ENCODE measurements at regions not wholly inside any gene's neighbourhood (a gene's known extent, or its start where the extent isn't known, plus 50 kb on each side); places are given as distances from the start of the nearest gene placed in this dataset.
A peak's percentile ranks its signal among the peaks of the same experiment; 100 is the strongest.

DNA sequence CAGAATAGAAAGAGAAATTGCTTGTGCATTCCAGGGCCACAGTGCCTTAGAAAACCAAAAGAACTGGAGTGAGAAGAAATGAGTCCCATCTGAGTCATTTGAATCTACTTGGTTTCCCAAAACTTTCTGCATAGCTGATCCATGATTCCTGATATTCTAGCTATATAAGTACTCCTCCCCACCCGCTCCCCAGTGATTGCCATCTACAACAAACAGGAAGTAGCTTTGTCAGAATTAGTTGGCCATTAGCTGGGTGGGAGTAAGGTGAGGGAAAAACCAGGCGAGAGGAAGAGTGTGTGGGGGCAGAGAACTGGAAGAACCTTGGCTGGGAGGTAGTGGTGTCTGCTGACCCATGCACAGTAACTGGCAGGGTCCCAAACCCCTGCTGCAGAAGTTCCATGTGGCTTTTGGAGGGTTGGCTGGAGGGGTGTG is 122.1 kb downstream of the ACAA2 start:
- peak; percentile 85 for ATAC-seq
- TF ChIP-seq TOX (CRISPR knock-in tag; IDR thresholded peaks at IDR 0.05; ENCODE audit: borderline replicate concordance) (no peak), SNAI2 (CRISPR knock-in tag; IDR thresholded peaks at IDR 0.05) (no peak), CSRNP3 (CRISPR knock-in tag; IDR thresholded peaks at IDR 0.05) (no peak), TSHZ2 (CRISPR knock-in tag; IDR thresholded peaks at IDR 0.05) (no peak), GLIS3 (CRISPR knock-in tag; IDR thresholded peaks at IDR 0.05) (no peak)
- TF ChIP-seq, protein P1, sequence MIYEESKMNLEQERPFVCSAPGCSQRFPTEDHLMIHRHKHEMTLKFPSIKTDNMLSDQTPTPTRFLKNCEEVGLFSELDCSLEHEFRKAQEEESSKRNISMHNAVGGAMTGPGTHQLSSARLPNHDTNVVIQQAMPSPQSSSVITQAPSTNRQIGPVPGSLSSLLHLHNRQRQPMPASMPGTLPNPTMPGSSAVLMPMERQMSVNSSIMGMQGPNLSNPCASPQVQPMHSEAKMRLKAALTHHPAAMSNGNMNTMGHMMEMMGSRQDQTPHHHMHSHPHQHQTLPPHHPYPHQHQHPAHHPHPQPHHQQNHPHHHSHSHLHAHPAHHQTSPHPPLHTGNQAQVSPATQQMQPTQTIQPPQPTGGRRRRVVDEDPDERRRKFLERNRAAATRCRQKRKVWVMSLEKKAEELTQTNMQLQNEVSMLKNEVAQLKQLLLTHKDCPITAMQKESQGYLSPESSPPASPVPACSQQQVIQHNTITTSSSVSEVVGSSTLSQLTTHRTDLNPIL (CRISPR knock-in tag; IDR thresholded peaks at IDR 0.05; ENCODE audit: low read depth), result no peak

- no peak for TF ChIP-seq RARB (CRISPR knock-in tag; IDR thresholded peaks at IDR 0.05)
- no peak for TF ChIP-seq TSHZ2 (CRISPR knock-in tag; IDR thresholded peaks at IDR 0.05)
- no peak for TF ChIP-seq ZNF70 (CRISPR knock-in tag; IDR thresholded peaks at IDR 0.05)
- no peak for TF ChIP-seq BACH2 (CRISPR knock-in tag; IDR thresholded peaks at IDR 0.05; ENCODE audit: borderline replicate concordance)
- no peak for TF ChIP-seq ARNTL (CRISPR knock-in tag; IDR thresholded peaks at IDR 0.05; ENCODE audit: borderline replicate concordance, low read depth)
- TF ChIP-seq PPARA (CRISPR knock-in tag; IDR thresholded peaks at IDR 0.05; ENCODE audit: borderline replicate concordance), result no peak
- TF ChIP-seq TCF4 (CRISPR knock-in tag; IDR thresholded peaks at IDR 0.05; ENCODE audit: borderline replicate concordance), result no peak
- no peak for TF ChIP-seq ZC3H10 (CRISPR knock-in tag; IDR thresholded peaks at IDR 0.05)
- TF ChIP-seq ZFP3 (CRISPR knock-in tag; IDR thresholded peaks at IDR 0.05), result no peak
- TF ChIP-seq CSRNP3 (CRISPR knock-in tag; IDR thresholded peaks at IDR 0.05), result no peak
- no peak for TF ChIP-seq ESRRG (CRISPR knock-in tag; IDR thresholded peaks at IDR 0.05)
- peak; percentile 76 for ATAC-seq
Observed at GRCh38 chr18:49690312-49690711, 123.0 kb downstream of the ACAA2 start.

DNA sequence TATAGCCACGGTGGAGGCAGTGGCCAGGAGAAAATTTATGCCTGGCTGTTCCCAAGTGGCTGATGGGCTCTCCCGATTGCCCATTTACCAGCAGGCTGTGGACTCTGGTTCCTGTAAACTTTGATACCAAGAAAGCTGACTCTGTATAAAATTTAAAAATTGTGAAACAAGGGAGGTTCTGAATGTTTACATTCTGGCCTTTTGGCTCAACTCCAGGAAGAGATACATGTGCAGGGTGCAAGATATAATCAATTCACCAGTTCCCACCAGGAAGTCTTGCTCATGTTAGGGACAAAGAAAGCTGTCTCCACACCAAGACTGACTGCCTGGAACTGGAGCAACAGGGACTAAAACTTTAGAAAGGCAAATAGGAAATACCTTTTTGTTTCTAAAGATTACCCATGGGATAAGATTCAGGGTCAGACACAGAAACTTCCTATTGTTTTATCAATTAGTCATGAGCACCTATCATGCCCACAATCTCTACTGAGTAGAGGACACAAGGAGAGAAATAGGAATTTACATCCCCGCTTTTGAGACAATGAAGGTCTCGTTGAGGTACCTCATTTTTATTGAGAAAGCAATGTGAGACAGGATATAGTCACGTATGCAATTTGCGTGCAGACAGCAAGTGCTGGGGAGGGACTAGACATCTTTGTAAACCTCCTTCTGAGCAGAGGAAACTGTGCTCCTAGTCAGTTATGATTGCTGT is 123.5 kb downstream of the LIPG start:
- ATAC-seq, result no peak
- TF ChIP-seq BACH2 (CRISPR knock-in tag; IDR thresholded peaks at IDR 0.05; ENCODE audit: borderline replicate concordance) (no peak), ZC3H10 (CRISPR knock-in tag; IDR thresholded peaks at IDR 0.05) (no peak), ESRRG (CRISPR knock-in tag; IDR thresholded peaks at IDR 0.05) (no peak), ZNF565 (CRISPR knock-in tag; conservative IDR thresholded peaks at IDR 0.05; ENCODE audit: low read depth) (no peak), ZFP3 (CRISPR knock-in tag; IDR thresholded peaks at IDR 0.05) (no peak), SNAI2 (CRISPR knock-in tag; IDR thresholded peaks at IDR 0.05) (no peak), TOX (CRISPR knock-in tag; IDR thresholded peaks at IDR 0.05; ENCODE audit: borderline replicate concordance) (no peak), TSHZ2 (CRISPR knock-in tag; IDR thresholded peaks at IDR 0.05) (no peak), CSRNP3 (CRISPR knock-in tag; IDR thresholded peaks at IDR 0.05) (no peak), OSR1 (CRISPR knock-in tag; IDR thresholded peaks at IDR 0.05) (no peak), ZFP30 (CRISPR knock-in tag; IDR thresholded peaks at IDR 0.05) (no peak), RARB (CRISPR knock-in tag; IDR thresholded peaks at IDR 0.05) (no peak), GLIS3 (CRISPR knock-in tag; IDR thresholded peaks at IDR 0.05) (no peak)
- TF ChIP-seq, protein P1 (CRISPR knock-in tag; IDR thresholded peaks at IDR 0.05; ENCODE audit: low read depth), result no peak

Data from SK-N-SH treated with all-trans-retinoic acid at 6 μM for 48 hours (cell line).